ENCODE measurements at regions not wholly inside any gene's neighbourhood (a gene's known extent, or its start where the extent isn't known, plus 50 kb on each side); places are given as distances from the start of the nearest gene placed in this dataset.

- DNase-seq, result no peak
Measured at GRCh38 chr2:196445991-196446390, 193.5 kb upstream of the CCDC150 start.

- no peak for DNase-seq
Measured at GRCh38 chr2:196448407-196449079, 191.0 kb upstream of the CCDC150 start.

- no peak for DNase-seq
Measured at GRCh38 chr2:196449083-196449482, 190.4 kb upstream of the CCDC150 start.

- DNase-seq, result no peak
Measured at GRCh38 chr2:196452758-196453157, 186.8 kb upstream of the CCDC150 start.

GRCh38 chr2:196453613-196454047, 185.9 kb upstream of the CCDC150 start:
- DNase-seq, result no peak

GRCh38 chr2:196454492-196454891, 185.0 kb upstream of the CCDC150 start:
- no peak for DNase-seq

- DNase-seq, result no peak
Measured at GRCh38 chr2:196459539-196459938, 180.0 kb upstream of the CCDC150 start.

GRCh38 chr2:196463706-196464105, 175.8 kb upstream of the CCDC150 start:
- no peak for DNase-seq

- DNase-seq, result no peak
Measured at GRCh38 chr2:196464311-196464710, 175.2 kb upstream of the CCDC150 start.

GRCh38 chr2:196466581-196466980, 172.9 kb upstream of the CCDC150 start:
- DNase-seq, result no peak

GRCh38 chr2:196468394-196468793, 171.1 kb upstream of the CCDC150 start:
- DNase-seq, result no peak

GRCh38 chr2:196473617-196474016, 165.9 kb upstream of the CCDC150 start:
- DNase-seq, result no peak

- DNase-seq, result no peak
Measured at GRCh38 chr2:196475611-196476010, 163.9 kb upstream of the CCDC150 start.

GRCh38 chr2:196478588-196478987, 160.9 kb upstream of the CCDC150 start:
- DNase-seq, result no peak

GRCh38 chr2:196479350-196479749, 160.2 kb upstream of the CCDC150 start:
- DNase-seq, result no peak

GRCh38 chr2:196480653-196481323, 158.7 kb upstream of the CCDC150 start:
- no peak for DNase-seq

- DNase-seq, result no peak
Measured at GRCh38 chr2:196481324-196481697, 158.2 kb upstream of the CCDC150 start.

GRCh38 chr2:196482119-196483065, 157.1 kb upstream of the CCDC150 start:
- no peak for DNase-seq

- no peak for DNase-seq
Measured at GRCh38 chr2:196486146-196486545, 153.4 kb upstream of the CCDC150 start.

GRCh38 chr2:196487417-196487816, 152.1 kb upstream of the CCDC150 start:
- DNase-seq, result no peak

- no peak for DNase-seq
Measured at GRCh38 chr2:196489371-196489770, 150.1 kb upstream of the CCDC150 start.

- DNase-seq, result no peak
Measured at GRCh38 chr2:196492946-196493345, 146.6 kb upstream of the CCDC150 start.

- DNase-seq, result no peak
Measured at GRCh38 chr2:196498962-196499361, 140.6 kb upstream of the CCDC150 start.

GRCh38 chr2:196499686-196500085, 139.8 kb upstream of the CCDC150 start:
- no peak for DNase-seq
